Mammary epithelial cell (primary cell): ENCODE measurements at regions not wholly inside any gene's neighbourhood (a gene's known extent, or its start where the extent isn't known, plus 50 kb on each side); places are given as distances from the start of the nearest gene placed in this dataset.

Source experiments
- CTCF ChIP-seq, 2 donors: IDR thresholded peaks in 1 of 2; conservative IDR thresholded peaks in 1 of 2; 2 replicates each; pipeline ENCODE4 v1.5.1; 2011 to 2012; ENCODE audit warnings: inconsistent platforms in 2 of 2, low read length in 2 of 2, mild to moderate bottlenecking in 2 of 2, control low read depth in 1 of 2, low read depth in 1 of 2; ENCODE audit not compliant: insufficient read depth in 1 of 2; ENCODE audit errors: extremely low read depth in 1 of 2
- EZH2 ChIP-seq: IDR thresholded peaks from 2 replicates; pipeline ENCODE4 v1.6.1; 2012; ENCODE audit warnings: low read length, inconsistent platforms, borderline replicate concordance

GRCh38 chr16:64452446-64452845 lies 669.4 kb downstream of the CDH11 start:
- TF ChIP-seq CTCF (conservative IDR thresholded peaks at IDR 0.05 in 1 of 2, IDR thresholded peaks at IDR 0.05 in 1 of 2; ENCODE audit: extremely low read depth in 1 of 2, insufficient read depth in 1 of 2, low read depth in 1 of 2, low read length in 2 of 2): no peak
- TF ChIP-seq EZH2: no peak
